ENCODE measurements at regions not wholly inside any gene's neighbourhood (a gene's known extent, or its start where the extent isn't known, plus 50 kb on each side); places are given as distances from the start of the nearest gene placed in this dataset.

- DNase-seq (ENCODE audit: low read depth, low spot score) (no peak), ATAC-seq (no peak)
- POLR2A ChIA-PET: no interaction called here
- Histone ChIP-seq H2AFZ (ENCODE audit: low read depth, low read length, poor library complexity, severe bottlenecking) (no peak overlapping the region), H3K27me3 (ENCODE audit: insufficient read depth, low read length) (no peaks in the 10 kb centered on the region), H3K4me3 (replicated peaks in 1 of 2; ENCODE audit: low read depth in 1 of 2, low read length in 2 of 2) (no peak overlapping the region), H3K79me2 (ENCODE audit: insufficient read depth, low read length) (no peaks in the 10 kb centered on the region), H4K20me1 (ENCODE audit: insufficient read depth) (no peaks in the 10 kb centered on the region), H3K4me2 (ENCODE audit: low read length) (no peak overlapping the region), H3K9me3 (ENCODE audit: control insufficient read depth in 1 of 2, insufficient read depth in 1 of 2, low read depth in 1 of 2, low read length in 2 of 2) (peaks cover 9 to 31% of the 10 kb centered on the region in 2 experiments; a peak in 2 of 4 replicates), H3K9me2 (ENCODE audit: insufficient read depth) (no peaks in the 10 kb centered on the region), H3K36me3 (ENCODE audit: control insufficient read depth in 1 of 2, insufficient read depth in 2 of 2, low read length in 2 of 2) (no peaks in the 10 kb centered on the region), H3K4me1 (ENCODE audit: control insufficient read depth in 1 of 2, insufficient read depth in 2 of 2, low read length in 2 of 2) (no peaks in the 10 kb centered on the region), H3K27ac (ENCODE audit: low read depth, low read length) (no peak overlapping the region), H3K9ac (ENCODE audit: low read length) (no peak overlapping the region)
- RAD21 ChIA-PET (ENCODE audit: low non-redundant PET in 1 of 2, low total read pairs in 2 of 2, uncharacterized antibody in 2 of 2, unreplicated experiment in 2 of 2): no interaction called here
- no TSS peak for BruUV-seq (replicated peaks)
- TF ChIP-seq SRF (IDR thresholded peaks at IDR 0.05; ENCODE audit: low read depth) (no peak), ELF1 (IDR thresholded peaks at IDR 0.05; ENCODE audit: borderline replicate concordance, low read depth) (no peak), JUND (IDR thresholded peaks at IDR 0.05) (no peak), CBX3 (IDR thresholded peaks at IDR 0.05; ENCODE audit: low read depth) (no peak), EGR1 (IDR thresholded peaks at IDR 0.05; ENCODE audit: low read depth) (no peak), ZNF274 (IDR thresholded peaks at IDR 0.05; ENCODE audit: low read depth, low read length) (no peak), RAD21 (IDR thresholded peaks at IDR 0.05; ENCODE audit: low read depth) (no peak), EZH2phosphoT487 (IDR thresholded peaks at IDR 0.05; ENCODE audit: borderline replicate concordance) (no peak)
- TF ChIP-seq, protein P1, sequence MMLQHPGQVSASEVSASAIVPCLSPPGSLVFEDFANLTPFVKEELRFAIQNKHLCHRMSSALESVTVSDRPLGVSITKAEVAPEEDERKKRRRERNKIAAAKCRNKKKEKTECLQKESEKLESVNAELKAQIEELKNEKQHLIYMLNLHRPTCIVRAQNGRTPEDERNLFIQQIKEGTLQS (IDR thresholded peaks at IDR 0.05): no peak
- TF ChIP-seq, protein P2, sequence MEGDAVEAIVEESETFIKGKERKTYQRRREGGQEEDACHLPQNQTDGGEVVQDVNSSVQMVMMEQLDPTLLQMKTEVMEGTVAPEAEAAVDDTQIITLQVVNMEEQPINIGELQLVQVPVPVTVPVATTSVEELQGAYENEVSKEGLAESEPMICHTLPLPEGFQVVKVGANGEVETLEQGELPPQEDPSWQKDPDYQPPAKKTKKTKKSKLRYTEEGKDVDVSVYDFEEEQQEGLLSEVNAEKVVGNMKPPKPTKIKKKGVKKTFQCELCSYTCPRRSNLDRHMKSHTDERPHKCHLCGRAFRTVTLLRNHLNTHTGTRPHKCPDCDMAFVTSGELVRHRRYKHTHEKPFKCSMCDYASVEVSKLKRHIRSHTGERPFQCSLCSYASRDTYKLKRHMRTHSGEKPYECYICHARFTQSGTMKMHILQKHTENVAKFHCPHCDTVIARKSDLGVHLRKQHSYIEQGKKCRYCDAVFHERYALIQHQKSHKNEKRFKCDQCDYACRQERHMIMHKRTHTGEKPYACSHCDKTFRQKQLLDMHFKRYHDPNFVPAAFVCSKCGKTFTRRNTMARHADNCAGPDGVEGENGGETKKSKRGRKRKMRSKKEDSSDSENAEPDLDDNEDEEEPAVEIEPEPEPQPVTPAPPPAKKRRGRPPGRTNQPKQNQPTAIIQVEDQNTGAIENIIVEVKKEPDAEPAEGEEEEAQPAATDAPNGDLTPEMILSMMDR (IDR thresholded peaks at IDR 0.05 in 2 of 3, conservative IDR thresholded peaks at IDR 0.05 in 1 of 3; ENCODE audit: borderline replicate concordance in 1 of 3, insufficient read depth in 1 of 3, low read depth in 2 of 3, low read length in 2 of 3): no peak
- intact Hi-C loops (cut with micrococcal nuclease): no loop called here
- CTCF ChIA-PET: no interaction called here
These were observed 168.4 kb upstream of the CELF2 start for GRCh38 chr10:10849306-10849705.

Measured in HCT116 (cell line).